GM12891 (cell line): ENCODE measurements at regions not wholly inside any gene's neighbourhood (a gene's known extent, or its start where the extent isn't known, plus 50 kb on each side); places are given as distances from the start of the nearest gene placed in this dataset.

Source experiments
- DNase-seq: peaks from one replicate; pipeline ENCODE4 v3.0.0; 2011; ENCODE audit warnings: low spot score; ENCODE audit not compliant: insufficient read length
- FAIRE-seq: peaks from 2 replicates; lab custom pipeline; 2011; peaks lifted over from hg19 to GRCh38; lab: Jason Lieb, UNC
- PAX5 ChIP-seq: IDR thresholded peaks from 2 replicates; pipeline ENCODE4 v1.6.1; 2011; ENCODE audit warnings: low read length, moderate library complexity, mild to moderate bottlenecking; ENCODE audit not compliant: insufficient read depth, severe bottlenecking
- POLR2A ChIP-seq: IDR thresholded peaks from 2 replicates; pipeline ENCODE4 v1.6.1; 2011; ENCODE audit warnings: low read depth, low read length, control low read depth
- POLR2AphosphoS5 ChIP-seq: IDR thresholded peaks from 2 replicates; pipeline ENCODE4 v1.6.1; 2011; ENCODE audit warnings: low read depth, low read length, control low read depth
- POU2F2 ChIP-seq: IDR thresholded peaks from 2 replicates; pipeline ENCODE4 v1.6.1; 2011; ENCODE audit warnings: low read depth, mild to moderate bottlenecking, control low read depth, low read length, moderate library complexity
- SPI1 ChIP-seq: IDR thresholded peaks from 2 replicates; pipeline ENCODE4 v1.6.1; 2011; ENCODE audit warnings: low read depth, low read length, control low read depth
- TAF1 ChIP-seq: IDR thresholded peaks from 2 replicates; pipeline ENCODE4 v1.6.1; 2011; ENCODE audit warnings: low read depth, low read length, control low read depth

DNA sequence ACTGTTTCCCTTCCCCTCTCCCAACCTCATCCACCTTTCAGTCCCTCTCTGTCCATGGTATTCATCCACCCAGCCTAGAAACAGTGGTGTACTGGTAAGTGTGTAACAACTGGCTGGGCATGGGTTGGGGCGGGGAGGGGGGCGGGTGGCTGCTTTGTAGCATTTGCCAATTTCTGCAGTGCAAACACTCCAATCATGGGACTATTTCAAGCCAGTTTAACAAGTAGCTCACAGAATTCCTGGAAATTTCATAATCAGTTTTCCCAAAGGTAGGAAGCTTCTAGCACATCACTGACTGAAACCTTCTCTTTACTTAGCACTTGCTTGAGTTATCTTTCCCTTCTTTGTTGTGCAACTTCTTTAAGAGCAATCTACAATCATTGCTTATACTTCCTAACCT is 100.8 kb upstream of the WASF3 start:
- FAIRE-seq = no peak
- TF ChIP-seq SPI1 (no peak), POU2F2 (no peak), POLR2A (no peak), PAX5 (no peak), TAF1 (no peak)
- DNase-seq = no peak

DNA sequence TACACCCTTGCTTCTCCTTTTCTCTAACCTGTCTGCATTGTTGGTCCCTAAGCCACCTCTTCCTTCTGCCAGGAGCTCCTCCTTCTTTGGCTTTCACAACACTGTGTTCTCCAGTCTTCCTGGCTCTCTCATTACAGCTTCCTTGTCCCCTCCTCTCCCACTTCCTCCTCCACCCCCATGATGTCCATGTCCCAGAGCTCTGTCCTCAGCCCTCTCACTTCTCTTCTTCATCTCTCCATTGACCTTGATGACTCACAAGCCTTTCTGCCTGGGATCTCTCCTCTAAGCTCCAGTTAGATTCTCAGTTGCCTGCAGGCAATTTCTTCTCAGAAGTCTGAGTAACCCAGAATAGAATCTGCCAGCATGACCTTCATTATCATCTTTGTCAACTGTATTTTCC is 100.3 kb upstream of the WASF3 start:
- TF ChIP-seq SPI1 = no peak
- TF ChIP-seq POLR2AphosphoS5 = no peak
- TF ChIP-seq POLR2A = no peak
- no peak for TF ChIP-seq TAF1
- no peak for TF ChIP-seq PAX5
- TF ChIP-seq POU2F2 = no peak
- FAIRE-seq (no peak), DNase-seq (no peak)

DNA sequence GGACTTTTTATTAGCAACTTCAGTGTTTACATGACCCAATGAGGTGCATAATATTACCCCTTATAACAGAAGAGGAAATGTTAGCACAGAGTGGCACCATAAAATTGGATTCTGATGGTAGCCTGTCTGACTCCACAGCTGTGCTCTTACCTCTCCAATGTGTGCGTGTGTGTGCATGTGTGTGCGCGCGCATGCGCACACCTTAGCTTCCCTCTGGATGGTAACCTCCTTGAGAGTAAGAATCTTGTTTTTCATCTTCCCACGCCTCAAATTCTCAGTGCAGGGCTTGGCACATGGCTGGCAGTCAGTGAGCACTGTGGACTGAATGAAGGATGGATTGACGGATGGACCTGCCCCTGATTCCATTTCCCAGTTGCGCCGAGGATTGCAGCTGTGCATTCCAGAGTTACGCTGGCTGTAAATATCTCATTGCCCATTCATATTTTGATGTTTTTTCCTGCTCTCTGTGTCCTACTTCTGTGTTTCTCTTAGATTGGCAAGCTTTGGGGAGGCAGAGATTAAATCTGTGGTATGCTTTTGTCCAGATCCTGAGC is 99.2 kb upstream of the WASF3 start:
- no peak for FAIRE-seq
- no peak for DNase-seq
- no peak for TF ChIP-seq POLR2AphosphoS5

- DNase-seq (no peak), FAIRE-seq (no peak)
- TF ChIP-seq POLR2A (no peak), POLR2AphosphoS5 (no peak), PAX5 (no peak), TAF1 (no peak), POU2F2 (no peak), SPI1 (no peak)
Measured at GRCh38 chr13:26459276-26460131, 98.0 kb upstream of the WASF3 start.

DNA sequence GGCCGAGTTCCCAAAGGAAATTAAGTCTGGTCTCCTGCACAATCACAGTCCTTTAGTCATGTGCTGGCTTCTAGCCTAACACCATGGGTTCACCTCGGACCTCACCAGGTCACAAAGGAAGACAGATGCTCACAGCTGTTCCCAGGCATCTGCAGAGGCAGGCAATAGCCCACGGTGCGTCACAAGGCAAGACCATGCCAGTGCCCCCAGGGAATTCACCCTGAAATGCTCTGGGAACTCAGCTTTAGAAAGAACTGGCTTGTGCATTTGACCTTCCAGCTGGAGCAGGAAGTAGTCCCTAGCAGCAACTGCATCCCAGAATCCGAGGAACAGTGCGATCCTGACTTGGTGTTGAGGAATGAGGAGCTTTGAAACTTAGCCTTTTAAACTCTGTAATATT is 96.8 kb upstream of the WASF3 start:
- TF ChIP-seq POLR2A (no peak), POLR2AphosphoS5 (no peak), PAX5 (no peak), TAF1 (no peak), SPI1 (no peak), POU2F2 (no peak)
- DNase-seq (no peak), FAIRE-seq (no peak)

GRCh38 chr13:26463296-26463695 is 94.2 kb upstream of the WASF3 start:
- FAIRE-seq (no peak), DNase-seq (no peak)
- TF ChIP-seq POLR2A (no peak), TAF1 (no peak), POLR2AphosphoS5 (no peak), POU2F2 (no peak), SPI1 (no peak), PAX5 (no peak)

- no peak for TF ChIP-seq PAX5
- TF ChIP-seq SPI1 = no peak
- TF ChIP-seq POU2F2 = no peak
- TF ChIP-seq POLR2AphosphoS5 = no peak
- TF ChIP-seq POLR2A = no peak
- no peak for TF ChIP-seq TAF1
- DNase-seq = no peak
- no peak for FAIRE-seq
Measured at GRCh38 chr13:26463848-26464247, 93.6 kb upstream of the WASF3 start.

DNA sequence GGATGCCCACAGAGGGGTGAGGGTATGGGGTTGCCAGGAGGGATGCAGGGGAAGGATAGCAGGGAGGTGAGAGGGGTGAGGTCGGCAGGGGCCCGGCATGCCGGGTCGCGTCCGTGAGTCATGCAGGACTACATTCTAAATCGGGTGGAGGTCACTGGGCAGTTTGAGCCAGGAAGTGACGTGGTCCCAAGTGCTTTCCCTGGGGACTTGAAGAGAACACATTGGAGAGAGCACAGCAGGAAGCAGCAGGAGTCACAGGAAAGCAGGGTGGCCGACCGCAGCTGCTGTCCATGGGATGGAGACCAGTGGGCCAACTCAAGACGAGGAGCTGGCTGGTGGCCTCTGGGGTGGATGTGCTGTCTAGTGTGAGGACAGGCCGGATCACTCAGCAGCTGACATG is 92.0 kb upstream of the WASF3 start:
- TF ChIP-seq SPI1 = no peak
- TF ChIP-seq POU2F2 = no peak
- TF ChIP-seq POLR2A = no peak
- TF ChIP-seq POLR2AphosphoS5 = no peak
- TF ChIP-seq TAF1 = no peak
- no peak for TF ChIP-seq PAX5
- FAIRE-seq (no peak), DNase-seq (no peak)

- DNase-seq (no peak), FAIRE-seq (no peak)
- no peak for TF ChIP-seq TAF1
- TF ChIP-seq PAX5 = no peak
- no peak for TF ChIP-seq POU2F2
- TF ChIP-seq POLR2AphosphoS5 = no peak
- no peak for TF ChIP-seq POLR2A
- no peak for TF ChIP-seq SPI1
Measured at GRCh38 chr13:26465954-26466353, 91.5 kb upstream of the WASF3 start.

- no peak for TF ChIP-seq PAX5
- no peak for TF ChIP-seq POU2F2
- TF ChIP-seq POLR2A = no peak
- FAIRE-seq (no peak), DNase-seq (no peak)
Measured at GRCh38 chr13:26468265-26468801, 89.2 kb upstream of the WASF3 start.
